Rectal smooth muscle tissue (tissue), 1 donor: ENCODE measurements at regions not wholly inside any gene's neighbourhood (a gene's known extent, or its start where the extent isn't known, plus 50 kb on each side); places are given as distances from the start of the nearest gene placed in this dataset.
"Not testable (repeated sequence)": the region's sequence is repeated elsewhere in the genome, so short reads cannot be mapped to it uniquely, and the experiment has no call there.

Experiments used
- H3K27ac ChIP-seq: one replicate; pipeline ENCODE4 v1.7.0; 2013; ENCODE audit warnings: low read depth, low read length, inconsistent platforms
- H3K27me3 ChIP-seq: one replicate; pipeline ENCODE4 v1.7.0; 2013; ENCODE audit warnings: low read length; ENCODE audit not compliant: control insufficient read depth, insufficient read depth
- H3K36me3 ChIP-seq: one replicate; pipeline ENCODE4 v1.7.0; 2013; ENCODE audit warnings: low read length; ENCODE audit not compliant: control insufficient read depth, insufficient read depth
- H3K4me1 ChIP-seq: one replicate; pipeline ENCODE4 v1.7.0; 2013; ENCODE audit warnings: low read length; ENCODE audit not compliant: control insufficient read depth, insufficient read depth
- H3K4me3 ChIP-seq: one replicate; pipeline ENCODE4 v1.7.0; 2013; ENCODE audit warnings: low read length
- H3K9ac ChIP-seq: one replicate; pipeline ENCODE4 v1.7.0; 2013; ENCODE audit warnings: low read length

DNA sequence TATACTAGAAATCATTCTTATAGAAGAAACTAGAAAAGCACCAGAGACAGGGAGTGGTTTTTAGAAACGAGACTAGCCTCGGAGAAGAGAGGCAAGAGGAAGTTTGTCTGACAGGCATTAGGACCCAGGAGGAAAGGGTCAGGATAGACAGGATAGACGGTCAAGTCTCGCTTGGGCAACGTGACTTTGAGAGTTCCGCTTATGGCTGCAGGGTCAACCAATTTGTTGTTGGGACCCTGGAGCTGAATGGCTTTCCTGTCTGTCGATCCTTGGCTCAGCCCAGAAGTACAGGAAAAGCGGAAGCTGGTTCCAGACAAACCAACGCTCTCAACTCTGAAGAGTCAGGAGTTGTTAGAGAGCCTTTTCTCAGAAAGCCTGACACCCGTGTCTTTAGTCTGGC, 191.2 kb downstream of the FZD1 start:
- no peaks in the 10 kb centered on the region for H3K4me1 ChIP-seq
- H3K9ac ChIP-seq, result no peak overlapping the region
- H3K4me3 ChIP-seq, result no peak overlapping the region
- H3K27ac ChIP-seq, result no peak overlapping the region
- no peaks in the 10 kb centered on the region for H3K27me3 ChIP-seq
- no peaks in the 10 kb centered on the region for H3K36me3 ChIP-seq

DNA sequence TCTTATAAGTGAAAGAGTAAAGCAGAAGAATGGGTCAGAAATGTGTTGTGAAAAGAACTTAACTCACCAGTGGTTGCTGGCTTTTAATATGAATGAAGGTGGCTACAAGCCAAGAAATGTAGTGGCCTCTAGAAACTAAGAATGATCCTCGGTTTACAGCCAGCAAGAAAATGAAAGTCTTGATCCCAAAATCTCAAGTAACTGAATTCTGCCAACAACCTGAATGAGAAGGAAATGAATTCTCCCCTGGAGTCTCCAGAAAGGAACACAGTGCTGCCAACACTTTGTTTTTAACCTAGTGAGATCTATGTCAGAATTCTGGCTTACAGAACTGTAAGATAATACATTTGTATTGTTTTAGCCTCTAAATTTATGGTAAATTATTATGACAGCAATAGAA, 193.0 kb downstream of the FZD1 start:
- Histone ChIP-seq H3K4me3 (no peak overlapping the region), H3K27me3 (no peaks in the 10 kb centered on the region), H3K9ac (no peak overlapping the region), H3K4me1 (no peaks in the 10 kb centered on the region), H3K36me3 (no peaks in the 10 kb centered on the region), H3K27ac (no peak overlapping the region)

GRCh38 chr7:91459539-91459938, 195.3 kb downstream of the FZD1 start:
- H3K4me3 ChIP-seq, result no peak overlapping the region
- no peak overlapping the region for H3K9ac ChIP-seq
- H3K4me1 ChIP-seq, result no peaks in the 10 kb centered on the region
- no peaks in the 10 kb centered on the region for H3K27me3 ChIP-seq
- no peaks in the 10 kb centered on the region for H3K36me3 ChIP-seq
- no peak overlapping the region for H3K27ac ChIP-seq

DNA sequence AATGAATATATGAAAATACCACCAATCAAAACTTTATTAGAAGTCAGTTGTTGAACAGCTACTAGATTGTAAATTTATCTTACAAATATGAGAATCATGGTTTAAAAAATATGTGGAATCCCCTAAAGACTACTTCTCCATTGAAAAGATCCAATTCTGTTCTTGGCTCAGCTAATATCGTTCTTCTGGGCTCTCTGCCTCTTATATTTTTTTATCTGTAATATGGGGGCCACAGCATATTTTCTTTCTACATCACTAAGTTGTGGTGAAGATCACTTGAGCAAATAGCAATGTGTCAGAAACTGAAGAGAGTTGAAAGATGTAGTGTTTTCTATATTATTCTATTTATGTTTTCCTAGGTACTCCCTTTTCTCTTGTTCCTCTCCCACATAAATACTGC, 198.1 kb downstream of the FZD1 start:
- H3K36me3 ChIP-seq, result no peaks in the 10 kb centered on the region
- H3K4me3 ChIP-seq, result no peak overlapping the region
- H3K27ac ChIP-seq, result no peak overlapping the region
- H3K4me1 ChIP-seq, result no peaks in the 10 kb centered on the region
- no peak overlapping the region for H3K9ac ChIP-seq
- H3K27me3 ChIP-seq, result no peaks in the 10 kb centered on the region

DNA sequence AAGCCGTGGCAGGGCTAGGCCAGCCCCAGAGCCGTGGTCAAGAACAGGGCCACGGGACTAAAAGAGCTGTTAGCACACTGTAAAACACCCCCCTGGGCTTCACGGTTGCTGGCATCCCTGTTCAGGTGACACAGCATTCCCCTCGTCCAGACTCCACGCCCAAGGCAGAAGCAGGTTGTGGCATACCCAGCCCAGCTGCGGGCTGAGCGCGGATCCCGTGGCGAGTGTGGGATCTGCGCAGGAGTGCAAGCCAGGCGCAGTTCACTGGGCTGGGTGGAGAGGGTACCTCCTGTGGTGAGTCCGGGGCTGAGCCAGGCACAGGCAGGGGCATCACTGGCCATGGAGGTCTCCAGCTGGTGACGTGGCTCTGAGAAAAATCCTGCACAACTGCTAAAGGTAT, 199.1 kb downstream of the FZD1 start:
- Histone ChIP-seq H3K4me3 (no peak overlapping the region), H3K4me1 (no peaks in the 10 kb centered on the region), H3K36me3 (no peaks in the 10 kb centered on the region), H3K27ac (no peak overlapping the region), H3K27me3 (no peaks in the 10 kb centered on the region), H3K9ac (no peak overlapping the region)

GRCh38 chr7:91465595-91466061, 201.4 kb downstream of the FZD1 start:
- Histone ChIP-seq H3K9ac (no peak overlapping the region), H3K4me3 (no peak overlapping the region), H3K27ac (no peak overlapping the region), H3K36me3 (no peaks in the 10 kb centered on the region), H3K4me1 (no peaks in the 10 kb centered on the region), H3K27me3 (no peaks in the 10 kb centered on the region)

DNA sequence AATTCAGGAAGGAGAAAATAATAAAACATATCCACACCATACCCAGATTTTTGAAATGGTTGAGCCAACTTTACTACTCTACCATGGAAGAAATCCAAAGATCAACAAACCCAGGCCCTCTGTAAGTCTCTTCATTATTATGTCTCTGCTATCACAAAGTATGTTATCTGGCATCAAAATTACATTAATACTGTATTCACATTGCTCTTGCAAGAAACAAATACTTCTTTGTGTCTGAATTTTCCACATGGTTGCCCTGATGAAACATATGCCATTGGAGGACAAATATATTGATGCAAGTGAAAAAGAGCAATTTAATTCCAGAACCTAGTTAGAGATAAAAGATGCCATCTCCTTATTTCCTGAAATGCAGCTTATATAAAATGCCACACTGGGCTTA, 204.0 kb downstream of the FZD1 start:
- Histone ChIP-seq H3K27ac (no peak overlapping the region), H3K9ac (no peak overlapping the region), H3K36me3 (no peaks in the 10 kb centered on the region), H3K4me1 (no peaks in the 10 kb centered on the region), H3K4me3 (no peak overlapping the region), H3K27me3 (no peaks in the 10 kb centered on the region)

GRCh38 chr7:91473619-91474018, 209.4 kb downstream of the FZD1 start:
- Histone ChIP-seq H3K4me3 (no peak overlapping the region), H3K27ac (no peak overlapping the region), H3K36me3 (no peaks in the 10 kb centered on the region), H3K9ac (no peak overlapping the region), H3K27me3 (no peaks in the 10 kb centered on the region), H3K4me1 (no peaks in the 10 kb centered on the region)

GRCh38 chr7:91474074-91474473, 209.8 kb downstream of the FZD1 start:
- H3K4me3 ChIP-seq, result no peak overlapping the region
- no peaks in the 10 kb centered on the region for H3K4me1 ChIP-seq
- no peaks in the 10 kb centered on the region for H3K27me3 ChIP-seq
- no peak overlapping the region for H3K9ac ChIP-seq
- H3K36me3 ChIP-seq, result no peaks in the 10 kb centered on the region
- no peak overlapping the region for H3K27ac ChIP-seq

DNA sequence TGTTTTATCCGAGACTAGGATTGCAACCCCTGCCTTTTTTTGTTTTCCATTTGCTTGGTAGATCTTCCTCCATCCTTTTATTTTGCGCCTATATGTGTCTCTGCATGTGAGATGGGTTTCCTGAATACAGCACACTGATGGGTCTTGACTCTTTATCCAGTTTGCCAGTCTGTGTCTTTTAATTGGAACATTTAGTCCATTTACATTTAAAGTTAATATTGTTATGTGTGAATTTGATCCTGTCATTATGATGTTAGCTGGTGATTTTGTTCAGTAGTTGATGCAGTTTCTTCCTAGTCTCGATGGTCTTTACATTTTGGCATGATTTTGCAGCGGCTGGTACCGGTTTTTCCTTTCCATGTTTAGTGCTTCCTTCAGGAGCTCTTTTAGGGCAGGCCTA, 216.2 kb downstream of the FZD1 start:
- not testable (repeated sequence) for H3K36me3 ChIP-seq, H3K4me1 ChIP-seq, H3K27ac ChIP-seq, H3K9ac ChIP-seq, H3K4me3 ChIP-seq, H3K27me3 ChIP-seq

- H3K9ac ChIP-seq, result no peak overlapping the region
- H3K36me3 ChIP-seq, result no peaks in the 10 kb centered on the region
- no peaks in the 10 kb centered on the region for H3K4me1 ChIP-seq
- no peaks in the 10 kb centered on the region for H3K27me3 ChIP-seq
- H3K4me3 ChIP-seq, result no peak overlapping the region
- no peak overlapping the region for H3K27ac ChIP-seq
Observed at GRCh38 chr7:91491868-91492267, 227.6 kb downstream of the FZD1 start.

DNA sequence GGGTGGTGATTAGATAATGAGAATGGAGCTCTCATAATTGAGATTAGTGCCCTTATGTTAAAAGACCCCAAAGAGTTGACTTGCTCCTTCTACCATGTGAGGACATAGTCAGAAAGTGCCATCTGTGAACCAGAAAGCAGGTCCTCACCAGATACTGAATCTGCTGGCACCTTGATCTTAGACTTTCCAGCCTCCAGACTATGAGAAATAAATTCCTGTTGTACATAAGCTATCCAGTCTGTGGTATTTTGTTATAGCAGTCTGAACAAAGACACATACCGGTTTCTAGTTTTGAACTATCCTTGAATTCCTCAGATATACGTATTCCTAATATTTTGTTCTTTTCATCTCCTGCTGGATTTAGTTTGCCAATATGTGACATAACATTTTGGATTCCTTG, 228.1 kb downstream of the FZD1 start:
- Histone ChIP-seq H3K4me3 (no peak overlapping the region), H3K9ac (no peak overlapping the region), H3K4me1 (no peaks in the 10 kb centered on the region), H3K36me3 (no peaks in the 10 kb centered on the region), H3K27me3 (no peaks in the 10 kb centered on the region), H3K27ac (no peak overlapping the region)

DNA sequence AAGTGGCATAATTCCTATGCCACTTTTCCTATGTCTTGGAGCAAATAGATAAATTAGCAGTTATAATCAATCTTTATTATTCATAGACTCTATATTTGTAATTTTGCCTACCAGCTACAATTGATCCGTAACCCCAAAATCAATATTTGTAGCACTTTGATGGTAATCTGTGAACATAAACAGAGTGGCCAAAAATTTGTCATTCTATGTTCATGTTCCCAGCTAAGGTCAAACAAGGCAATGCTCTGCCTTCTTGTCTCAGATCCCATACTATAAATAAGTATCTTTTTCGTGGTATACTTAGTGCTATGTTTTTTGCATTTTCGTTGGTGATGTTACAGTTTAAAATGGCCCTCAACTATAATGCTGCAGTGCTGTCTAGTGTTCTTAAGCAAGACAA, 228.5 kb downstream of the FZD1 start:
- H3K27ac ChIP-seq, result no peak overlapping the region
- H3K36me3 ChIP-seq, result no peaks in the 10 kb centered on the region
- H3K4me1 ChIP-seq, result no peaks in the 10 kb centered on the region
- no peaks in the 10 kb centered on the region for H3K27me3 ChIP-seq
- no peak overlapping the region for H3K4me3 ChIP-seq
- no peak overlapping the region for H3K9ac ChIP-seq

GRCh38 chr7:91494450-91494849, 230.2 kb downstream of the FZD1 start:
- Histone ChIP-seq H3K9ac (no peak overlapping the region), H3K4me3 (no peak overlapping the region), H3K27me3 (no peaks in the 10 kb centered on the region), H3K27ac (no peak overlapping the region), H3K4me1 (no peaks in the 10 kb centered on the region), H3K36me3 (no peaks in the 10 kb centered on the region)
